ENCODE measurements at regions not wholly inside any gene's neighbourhood (a gene's known extent, or its start where the extent isn't known, plus 50 kb on each side); places are given as distances from the start of the nearest gene placed in this dataset.

DNA sequence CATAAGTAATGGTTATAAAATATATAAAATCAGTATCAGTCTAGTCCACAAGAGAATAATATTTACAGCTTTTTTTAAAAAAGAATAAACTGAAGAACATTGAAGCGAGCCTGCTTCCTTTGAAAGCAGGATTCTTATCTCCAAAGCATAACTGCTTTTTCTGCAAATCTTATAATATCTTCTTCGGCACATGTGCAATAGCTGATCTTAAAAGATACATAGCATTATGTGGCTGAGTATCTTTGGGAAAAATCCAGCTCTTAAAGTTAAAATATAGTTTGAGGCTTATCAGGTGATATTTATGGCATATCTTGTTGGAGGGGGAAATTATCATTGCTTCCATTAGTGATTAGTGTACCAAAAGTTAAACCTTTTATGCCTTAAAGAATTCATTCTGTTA, 523.9 kb upstream of the ADGRL4 start:
- Histone ChIP-seq H3K23me2 (ENCODE audit: low read depth, low read length) (no peaks in the 10 kb centered on the region), H2AK5ac (ENCODE audit: low read depth, low read length) (no peak overlapping the region), H3K9me3 (ENCODE audit: insufficient read depth in 2 of 2, low read depth in 1 of 2, low read length in 1 of 2) (no peaks in the 10 kb centered on the region), H3K23ac (ENCODE audit: insufficient read length) (no peak overlapping the region), H3K4ac (replicated peaks; ENCODE audit: insufficient read length, low read depth, low read length) (no peak overlapping the region), H3K4me2 (ENCODE audit: insufficient read depth in 1 of 2, low read depth in 2 of 2, low read length in 2 of 2) (no peak overlapping the region), H4K91ac (replicated peaks; ENCODE audit: insufficient read length, low read length) (no peak overlapping the region), H4K5ac (ENCODE audit: insufficient read length, low read depth, low read length) (no peak overlapping the region), H3K9ac (replicated peaks in 1 of 4; ENCODE audit: extremely low read depth in 1 of 4, low read depth in 3 of 4, low read length in 3 of 4) (no peak overlapping the region), H3K36me3 (ENCODE audit: control insufficient read depth in 2 of 4, insufficient read depth in 4 of 4, low read length in 3 of 4) (no peaks in the 10 kb centered on the region), H3K79me1 (ENCODE audit: low read depth, low read length) (no peaks in the 10 kb centered on the region), H2BK15ac (ENCODE audit: low read length) (no peak overlapping the region), H3K18ac (ENCODE audit: extremely low read depth, low read length) (no peak overlapping the region), H3K56ac (replicated peaks; ENCODE audit: insufficient read length, low read depth, low read length) (no peak overlapping the region), H2BK120ac (replicated peaks; ENCODE audit: low read depth, low read length) (no peak overlapping the region), H4K8ac (ENCODE audit: extremely low read depth, insufficient read depth, low read length) (no peak overlapping the region), H3K14ac (ENCODE audit: insufficient read length) (no peak overlapping the region), H3K27ac (ENCODE audit: low read depth, low read length) (no peak overlapping the region), H3K27me3 (replicated peaks in 1 of 4; ENCODE audit: control insufficient read depth in 3 of 4, extremely low read depth in 1 of 4, insufficient read depth in 3 of 4, low read length in 3 of 4) (no peaks in the 10 kb centered on the region), H2BK5ac (ENCODE audit: low read depth, low read length) (no peak overlapping the region), H3K4me1 (replicated peaks in 1 of 4; ENCODE audit: control insufficient read depth in 3 of 4, insufficient read depth in 4 of 4, low read length in 3 of 4) (no peaks in the 10 kb centered on the region), H3K4me3 (ENCODE audit: extremely low read depth in 1 of 4, insufficient read depth in 2 of 4, low read depth in 3 of 4, low read length in 4 of 4) (no peak overlapping the region), H3K79me2 (ENCODE audit: control insufficient read depth in 1 of 2, insufficient read depth in 2 of 2, low read length in 2 of 2) (no peaks in the 10 kb centered on the region), H2AFZ (ENCODE audit: low read length) (no peak overlapping the region), H4K20me1 (replicated peaks in 1 of 2; ENCODE audit: control insufficient read depth in 1 of 2, insufficient read depth in 2 of 2, low read length in 2 of 2) (no peaks in the 10 kb centered on the region), H2BK20ac (ENCODE audit: low read length) (no peak overlapping the region), H2BK12ac (ENCODE audit: low read depth, low read length) (no peak overlapping the region)
- ChIA-PET CTCF (ENCODE audit: partially characterized antibody) (no interaction called here), POLR2A (ENCODE audit: partially characterized antibody) (no interaction called here)
- no peak for DNase-seq (ENCODE audit: low read depth in 1 of 2, low spot score in 2 of 2)
- WGBS, 2 experiments (ENCODE audit: extremely low coverage in 1 of 2, insufficient coverage in 1 of 2, insufficient read length in 1 of 2, insufficient replicate concordance in 2 of 2, low coverage in 1 of 2, low lambda C conversion rate in 2 of 2, missing lambda C conversion rate in 1 of 2) = 91% methylated on average over 2 of the region's 2 CpGs; no CpG with 5 or more reads in 1 of the 2 experiments
- no peak for FAIRE-seq
- TF ChIP-seq POU5F1 (IDR thresholded peaks at IDR 0.05; ENCODE audit: low read depth, low read length) (no peak), CBX8 (IDR thresholded peaks at IDR 0.05; ENCODE audit: borderline replicate concordance, low read depth, low read length) (no peak), SUZ12 (IDR thresholded peaks at IDR 0.05; ENCODE audit: low read length) (no peak), HDAC2 (IDR thresholded peaks at IDR 0.05; ENCODE audit: borderline replicate concordance in 1 of 2, low read depth in 2 of 2, low read length in 2 of 2) (no peak), E2F6 (IDR thresholded peaks at IDR 0.05) (no peak), SAP30 (IDR thresholded peaks at IDR 0.05; ENCODE audit: insufficient read depth, insufficient replicate concordance, low read length) (no peak), JUND (IDR thresholded peaks at IDR 0.05; ENCODE audit: low read length) (no peak), ATF3 (IDR thresholded peaks at IDR 0.05; ENCODE audit: insufficient read depth, low read depth, low read length) (no peak), CEBPB (IDR thresholded peaks at IDR 0.05; ENCODE audit: low read depth, low read length) (no peak)

All from H1 (cell line).